Fibroblast of villous mesenchyme (primary cell): ENCODE measurements at regions not wholly inside any gene's neighbourhood (a gene's known extent, or its start where the extent isn't known, plus 50 kb on each side); places are given as distances from the start of the nearest gene placed in this dataset.
A peak's percentile ranks its signal among the peaks of the same experiment; 100 is the strongest.

Source experiments
- DNase-seq: peaks from one replicate; pipeline ENCODE4 v3.0.0-alpha.2; 2010; ENCODE audit warnings: low read depth
- H3K4me3 ChIP-seq: 2 replicates; pipeline ENCODE4 v1.5.1; 2011; ENCODE audit warnings: low read depth, mild to moderate bottlenecking, low read length
- CTCF ChIP-seq: IDR thresholded peaks from 2 replicates; pipeline ENCODE4 v1.5.1; 2012; ENCODE audit warnings: low read depth, mild to moderate bottlenecking, low read length; ENCODE audit not compliant: insufficient read depth

GRCh38 chr2:57959390-57959789 is 87.2 kb upstream of the VRK2 start:
- DNase-seq = no peak
- H3K4me3 ChIP-seq = no peak overlapping the region
- no peak for TF ChIP-seq CTCF

- DNase-seq = no peak
- TF ChIP-seq CTCF = no peak
- no peak overlapping the region for H3K4me3 ChIP-seq
These were observed 83.7 kb upstream of the VRK2 start for GRCh38 chr2:57962861-57963260.

DNA sequence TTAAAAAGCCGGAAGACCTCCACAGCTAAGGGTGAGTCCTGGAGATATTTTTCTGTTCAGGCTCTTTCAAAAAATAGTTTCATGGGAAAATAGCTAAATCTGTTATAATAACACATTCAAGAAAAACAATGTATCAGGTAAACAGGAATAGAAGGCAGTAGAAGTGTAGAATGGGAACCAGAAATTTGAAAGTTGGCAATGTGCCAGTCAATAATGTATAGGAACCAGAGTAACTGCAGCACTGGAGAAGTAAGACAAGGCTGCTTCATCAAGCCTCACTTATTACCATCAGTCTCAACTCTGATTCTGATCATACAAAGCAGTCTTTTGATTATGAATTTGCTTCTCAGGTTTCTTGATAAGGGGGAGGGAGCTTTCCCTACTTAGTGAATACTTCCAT is 81.4 kb upstream of the VRK2 start:
- DNase-seq = no peak
- no peak overlapping the region for H3K4me3 ChIP-seq
- TF ChIP-seq CTCF = no peak

- no peak for DNase-seq
- no peak overlapping the region for H3K4me3 ChIP-seq
- TF ChIP-seq CTCF = no peak
These were observed 80.6 kb upstream of the VRK2 start for GRCh38 chr2:57965961-57966360.

DNA sequence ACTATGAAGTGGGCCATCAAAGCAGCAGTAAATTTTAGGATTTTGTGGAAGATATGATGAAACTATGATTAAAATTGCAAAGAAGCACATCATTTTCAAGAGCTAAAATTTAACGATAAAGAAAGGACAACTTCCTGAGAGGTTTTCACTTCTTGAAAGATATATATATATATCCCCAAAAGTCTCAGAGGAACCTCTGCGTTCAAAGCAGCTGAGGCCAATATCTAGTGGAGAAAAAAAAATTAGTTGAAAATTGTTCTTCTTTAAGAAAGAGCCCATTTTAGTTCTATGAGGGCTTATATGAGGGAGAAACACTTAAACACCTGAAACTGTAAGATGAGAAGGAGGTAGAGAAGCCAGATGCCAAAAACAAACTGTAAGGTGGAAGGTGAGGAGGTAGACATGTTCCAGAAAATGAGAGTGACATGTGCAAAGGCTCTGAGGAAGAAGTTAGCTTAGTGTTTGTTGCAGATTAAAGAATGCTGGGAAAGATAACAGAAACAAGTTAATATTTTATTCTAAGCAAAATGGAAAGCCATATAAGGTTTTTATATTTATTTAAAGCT is 72.9 kb upstream of the VRK2 start:
- TF ChIP-seq CTCF = no peak
- H3K4me3 ChIP-seq = no peak overlapping the region
- no peak for DNase-seq

- no peak for TF ChIP-seq CTCF
- H3K4me3 ChIP-seq = no peak overlapping the region
- DNase-seq = no peak
These were observed 67.4 kb upstream of the VRK2 start for GRCh38 chr2:57979158-57979557.

- peak; percentile 28 for DNase-seq
- no peak for TF ChIP-seq CTCF
- H3K4me3 ChIP-seq = no peak overlapping the region
These were observed 65.4 kb upstream of the VRK2 start for GRCh38 chr2:57981083-57981768.
